Esophagus (tissue), 2 donors: ENCODE measurements at regions not wholly inside any gene's neighbourhood (a gene's known extent, or its start where the extent isn't known, plus 50 kb on each side); places are given as distances from the start of the nearest gene placed in this dataset.

Experiments
- H3K27ac ChIP-seq, 2 donors: one replicate each; pipeline ENCODE4 v1.5.1; 2013; ENCODE audit warnings: low read depth in 2 of 2, mild to moderate bottlenecking in 2 of 2, inconsistent platforms in 1 of 2, low read length in 1 of 2, moderate library complexity in 1 of 2
- H3K27me3 ChIP-seq, 2 donors: one replicate each; pipeline ENCODE4 v1.6.1; 2013; ENCODE audit warnings: low read length in 2 of 2, control low read depth in 1 of 2, mild to moderate bottlenecking in 1 of 2; ENCODE audit not compliant: insufficient read depth in 2 of 2, control insufficient read depth in 1 of 2
- H3K36me3 ChIP-seq, 2 donors: one replicate each; pipeline ENCODE4 v1.6.1; 2013; ENCODE audit warnings: low read length in 1 of 2; ENCODE audit not compliant: control insufficient read depth in 2 of 2, insufficient read depth in 2 of 2
- H3K4me1 ChIP-seq, 2 donors: one replicate each; pipeline ENCODE4 v1.6.1; 2013; ENCODE audit warnings: low read length in 1 of 2; ENCODE audit not compliant: control insufficient read depth in 2 of 2, insufficient read depth in 2 of 2
- H3K4me3 ChIP-seq, 2 donors: one replicate each; pipeline ENCODE4 v1.5.1; 2013; ENCODE audit warnings: low read length in 2 of 2, mild to moderate bottlenecking in 2 of 2, low read depth in 1 of 2, moderate library complexity in 1 of 2
- H3K9me3 ChIP-seq, 2 donors: one replicate each; pipeline ENCODE4 v1.6.1; 2013; ENCODE audit warnings: mild to moderate bottlenecking in 2 of 2, low read depth in 1 of 2, low read length in 1 of 2, moderate library complexity in 1 of 2; ENCODE audit not compliant: control insufficient read depth in 2 of 2, insufficient read depth in 1 of 2
- WGBS, 2 donors: extraction: QIAGEN DNeasy Blood & Tissue Kit; methylation state at CpG; one replicate each; pipeline ENCODE4 v1.1.7; 2013; 5-methylcytosine and 5-hydroxymethylcytosine counted together
- donor health status: healthy with polysubstance abuse.
- donor health status: Bipolar disorder and iron deficiency.

DNA sequence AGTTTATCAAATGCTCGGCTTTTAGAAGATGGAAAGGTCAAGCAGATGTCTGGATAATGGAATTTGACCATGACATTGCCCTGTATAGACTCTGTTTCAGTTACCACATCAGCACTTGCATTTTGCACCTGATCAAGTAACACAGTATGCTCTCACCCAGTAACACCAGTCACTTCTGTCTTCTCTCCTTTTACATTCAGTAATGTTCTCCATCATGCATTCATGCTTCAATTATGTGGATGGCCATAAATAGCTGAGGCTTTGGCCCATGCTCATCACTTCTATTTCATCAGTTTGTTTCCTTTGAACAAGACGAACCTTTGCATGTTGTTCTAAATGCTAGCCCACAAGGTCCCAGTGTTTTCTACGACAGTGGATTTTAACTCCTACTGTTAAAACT lies 322.9 kb upstream of the ACVR2A start:
- 92 to 95% methylated on average over 3 of the region's 3 CpGs for WGBS, 2 donors

GRCh38 chr2:147520817-147521216 lies 324.0 kb upstream of the ACVR2A start:
- H3K36me3 ChIP-seq, result no peaks in the 10 kb centered on the region
- no peak overlapping the region for H3K27ac ChIP-seq
- H3K9me3 ChIP-seq, result no peaks in the 10 kb centered on the region
- 92 to 93% methylated on average over 3 of the region's 3 CpGs for WGBS, 2 donors
- H3K4me3 ChIP-seq, result no peak overlapping the region
- no peaks in the 10 kb centered on the region for H3K27me3 ChIP-seq
- no peaks in the 10 kb centered on the region for H3K4me1 ChIP-seq

More for the DNA sequence above, 322.9 kb upstream of the ACVR2A start:
- H3K4me1 ChIP-seq, result no peaks in the 10 kb centered on the region
- H3K4me3 ChIP-seq, result no peak overlapping the region
- H3K9me3 ChIP-seq, result no peaks in the 10 kb centered on the region
- H3K36me3 ChIP-seq, result no peaks in the 10 kb centered on the region
- H3K27me3 ChIP-seq, result no peaks in the 10 kb centered on the region
- H3K27ac ChIP-seq, result no peak overlapping the region

- 75 to 80% methylated on average over 2 of the region's 2 CpGs for WGBS, 2 donors
- no peak overlapping the region for H3K4me3 ChIP-seq
- H3K4me1 ChIP-seq, result no peaks in the 10 kb centered on the region
- H3K36me3 ChIP-seq, result no peaks in the 10 kb centered on the region
- H3K27ac ChIP-seq, result no peak overlapping the region
- H3K9me3 ChIP-seq, result no peaks in the 10 kb centered on the region
- no peaks in the 10 kb centered on the region for H3K27me3 ChIP-seq
Measured at GRCh38 chr2:147519178-147519577, 325.7 kb upstream of the ACVR2A start.

- no peak overlapping the region for H3K27ac ChIP-seq
- H3K4me3 ChIP-seq, result no peak overlapping the region
- 40 to 68% methylated on average over 1 of the region's 1 CpG for whole genome bisulfite sequencing, 2 donors
Measured at GRCh38 chr2:147515213-147515612, 329.6 kb upstream of the ACVR2A start.

DNA sequence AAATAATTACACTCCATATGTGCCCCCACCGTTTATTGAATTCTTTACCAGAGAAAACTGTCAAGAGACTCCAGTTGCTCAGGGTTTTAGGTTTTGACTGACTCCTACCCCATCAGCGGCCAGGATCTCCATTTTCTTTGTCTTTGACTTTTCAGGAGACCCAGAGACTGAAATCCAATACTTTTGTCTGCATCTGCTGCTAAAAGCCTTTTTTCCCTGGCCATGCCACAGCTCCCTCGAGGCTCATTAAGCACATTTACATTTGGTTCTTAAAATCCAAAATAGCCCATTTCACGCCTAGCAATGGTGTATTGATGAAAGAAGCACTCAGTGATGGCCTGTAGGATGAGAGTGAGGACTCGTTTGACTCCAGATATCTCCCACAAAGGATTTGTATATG lies 332.6 kb upstream of the ACVR2A start:
- no peak overlapping the region for H3K4me3 ChIP-seq
- H3K36me3 ChIP-seq, result no peaks in the 10 kb centered on the region
- WGBS, 2 donors, result 74 to 75% methylated on average over 5 of the region's 5 CpGs
- H3K27ac ChIP-seq, result no peak overlapping the region
- H3K4me1 ChIP-seq, result no peaks in the 10 kb centered on the region
- H3K27me3 ChIP-seq, result no peaks in the 10 kb centered on the region
- H3K9me3 ChIP-seq, result peaks cover 0 to 3% of the 10 kb centered on the region in 2 donors

More at GRCh38 chr2:147515213-147515612, 329.6 kb upstream of the ACVR2A start:
- H3K4me1 ChIP-seq, result no peaks in the 10 kb centered on the region
- H3K9me3 ChIP-seq, result no peaks in the 10 kb centered on the region
- H3K27me3 ChIP-seq, result no peaks in the 10 kb centered on the region
- H3K36me3 ChIP-seq, result no peaks in the 10 kb centered on the region

- WGBS, 2 donors, result 39 to 45% methylated on average over 6 of the region's 6 CpGs
- Histone ChIP-seq H3K36me3 (no peaks in the 10 kb centered on the region), H3K4me1 (no peaks in the 10 kb centered on the region), H3K27me3 (no peaks in the 10 kb centered on the region), H3K9me3 (peaks cover 0 to 3% of the 10 kb centered on the region in 2 donors), H3K4me3 (no peak overlapping the region), H3K27ac (no peak overlapping the region)
Measured at GRCh38 chr2:147511491-147511948, 333.3 kb upstream of the ACVR2A start.

DNA sequence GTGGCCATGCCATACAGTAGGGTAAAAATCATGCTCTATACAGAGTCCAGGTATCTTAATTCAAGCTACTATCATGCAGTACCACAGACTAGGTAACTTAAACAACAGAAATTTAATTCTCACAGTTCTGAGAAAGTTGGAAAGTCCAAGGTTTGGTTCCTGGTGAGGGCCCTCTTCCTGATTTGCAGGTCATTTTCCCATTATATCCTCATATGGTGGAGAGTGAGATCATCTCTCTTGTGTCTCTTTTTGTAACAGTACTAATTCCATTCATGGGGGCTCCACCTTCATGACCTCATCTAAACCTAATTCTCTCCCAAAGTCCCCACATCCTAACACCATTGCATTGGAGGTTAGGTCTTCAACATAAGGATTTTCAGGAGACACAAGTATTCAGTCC lies 335.0 kb upstream of the ACVR2A start:
- Histone ChIP-seq H3K4me3 (no peak overlapping the region), H3K4me1 (no peaks in the 10 kb centered on the region), H3K27me3 (no peaks in the 10 kb centered on the region), H3K9me3 (peaks cover 0 to 3% of the 10 kb centered on the region in 2 donors), H3K36me3 (no peaks in the 10 kb centered on the region), H3K27ac (no peak overlapping the region)

DNA sequence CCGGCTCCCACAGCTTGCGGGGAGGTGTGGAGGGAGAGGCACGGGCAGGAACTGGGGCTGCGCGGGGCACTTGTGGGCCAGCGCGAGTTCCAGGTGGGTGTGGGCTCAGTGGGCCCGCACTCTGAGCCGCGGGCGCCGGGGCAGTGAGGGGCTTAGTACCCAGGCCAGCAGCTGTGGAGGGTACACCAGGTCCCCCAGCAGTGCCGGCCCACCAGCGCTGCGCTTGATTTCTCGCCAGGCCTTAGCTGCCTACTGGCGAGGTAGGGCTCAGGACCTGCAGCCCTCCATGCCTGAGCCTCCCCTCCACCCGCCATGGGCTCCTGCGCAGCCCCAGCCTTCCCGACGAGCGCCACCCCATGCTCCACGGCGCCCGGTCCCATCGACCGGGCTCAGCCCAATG lies 337.9 kb upstream of the ACVR2A start:
- H3K4me3 ChIP-seq, result no peak overlapping the region
- no peaks in the 10 kb centered on the region for H3K36me3 ChIP-seq
- H3K4me1 ChIP-seq, result no peaks in the 10 kb centered on the region
- H3K9me3 ChIP-seq, result peaks cover 0 to 3% of the 10 kb centered on the region in 2 donors
- H3K27me3 ChIP-seq, result no peaks in the 10 kb centered on the region
- WGBS, 2 donors, result 98% methylated on average over 26 to 27 of the region's 27 CpGs
- H3K27ac ChIP-seq, result no peak overlapping the region

DNA sequence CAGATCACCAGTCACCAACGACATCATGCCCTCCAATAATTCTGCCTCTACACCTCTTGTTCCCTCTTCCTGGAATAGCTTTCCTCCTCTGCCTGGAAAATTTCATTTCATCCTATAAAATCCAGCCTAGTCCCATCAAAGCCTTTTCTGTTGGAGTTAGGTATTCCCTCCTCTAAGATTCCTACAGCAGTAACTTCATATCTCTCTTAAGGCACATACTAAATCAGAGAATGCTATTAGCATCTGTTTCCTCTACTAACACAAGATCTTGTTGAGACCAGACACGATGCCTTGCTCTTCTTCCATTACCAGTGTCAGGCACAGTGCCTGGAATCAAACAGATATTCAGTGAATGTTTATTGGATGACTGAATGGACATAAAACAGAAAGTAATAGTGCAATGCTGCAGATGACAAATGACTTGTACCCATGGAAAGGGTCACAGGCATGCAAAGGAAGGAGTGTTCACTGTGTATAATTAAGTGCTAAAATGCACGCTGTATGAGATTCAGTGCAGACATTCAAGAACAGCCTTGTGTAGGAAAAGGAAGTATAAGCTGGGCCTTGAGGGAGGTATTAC lies 342.0 kb upstream of the ACVR2A start:
- Histone ChIP-seq H3K4me1 (no peaks in the 10 kb centered on the region), H3K27me3 (no peaks in the 10 kb centered on the region)

GRCh38 chr2:147501968-147502367 lies 342.9 kb upstream of the ACVR2A start:
- no peaks in the 10 kb centered on the region for H3K27me3 ChIP-seq
- 88 to 89% methylated on average over 4 of the region's 4 CpGs for WGBS, 2 donors
- H3K9me3 ChIP-seq, result no peaks in the 10 kb centered on the region
- H3K27ac ChIP-seq, result no peak overlapping the region
- no peaks in the 10 kb centered on the region for H3K4me1 ChIP-seq
- no peak overlapping the region for H3K4me3 ChIP-seq
- H3K36me3 ChIP-seq, result no peaks in the 10 kb centered on the region

More for the DNA sequence above, 342.0 kb upstream of the ACVR2A start:
- Histone ChIP-seq H3K36me3 (no peaks in the 10 kb centered on the region), H3K9me3 (peaks cover 0 to 1% of the 10 kb centered on the region in 2 donors), H3K4me3 (no peak overlapping the region), H3K27ac (no peak overlapping the region)
- WGBS, 2 donors, result 77 to 82% methylated on average over 3 of the region's 3 CpGs
